ENCODE measurements at regions not wholly inside any gene's neighbourhood (a gene's known extent, or its start where the extent isn't known, plus 50 kb on each side); places are given as distances from the start of the nearest gene placed in this dataset.

DNA sequence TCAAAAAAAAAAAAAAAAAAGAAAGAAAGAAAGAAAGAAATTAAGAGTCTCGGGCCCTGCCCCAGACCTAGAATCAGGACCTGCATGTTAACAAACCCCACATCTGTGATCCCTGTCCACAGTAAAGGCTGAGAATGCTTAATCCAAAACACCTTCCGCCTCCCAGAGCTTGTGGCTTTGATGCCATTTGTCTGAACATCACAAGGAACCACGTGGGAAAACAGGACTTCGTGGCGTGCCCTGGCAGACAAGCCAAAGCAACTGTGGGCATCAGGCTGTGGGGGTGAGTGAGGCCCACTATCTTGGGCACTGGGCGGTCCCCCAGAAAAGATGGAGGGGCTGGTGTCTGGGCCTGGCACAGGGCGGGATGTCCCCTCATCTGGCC is 173.4 kb upstream of the CIBAR2 start:
- TF ChIP-seq EZH2phosphoT487 (IDR thresholded peaks at IDR 0.05; ENCODE audit: insufficient read depth, low read depth), result no peak
- no peak for TF ChIP-seq EZH2 (IDR thresholded peaks at IDR 0.05; ENCODE audit: insufficient read depth, poor library complexity, severe bottlenecking)
